ENCODE measurements at regions not wholly inside any gene's neighbourhood (a gene's known extent, or its start where the extent isn't known, plus 50 kb on each side); places are given as distances from the start of the nearest gene placed in this dataset.

DNA sequence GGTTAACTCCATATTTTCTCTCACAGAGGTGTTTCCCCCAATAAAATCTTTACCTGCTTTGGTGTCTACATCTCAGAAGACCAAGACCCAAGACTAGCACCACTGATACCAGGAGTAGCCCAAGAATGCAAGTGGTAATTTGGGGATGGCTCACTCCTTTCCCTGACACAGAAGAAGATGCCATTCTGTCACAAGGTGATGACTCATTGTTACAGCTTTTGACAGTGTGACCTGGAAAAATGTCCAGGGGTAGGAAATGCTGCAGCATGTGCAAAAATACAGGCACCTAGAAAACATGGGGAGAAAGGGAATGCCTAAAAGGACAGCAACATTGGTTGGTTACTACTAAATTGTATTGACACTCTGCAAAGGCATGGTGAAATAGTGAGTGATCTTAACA is 254.0 kb upstream of the GJE1 start:
- TF ChIP-seq CTCF (IDR thresholded peaks at IDR 0.05; ENCODE audit: poor library complexity) (no peak), EZH2 (IDR thresholded peaks at IDR 0.05; ENCODE audit: borderline replicate concordance) (no peak)

All from hepatocyte (in vitro differentiated cells).